ENCODE measurements at regions not wholly inside any gene's neighbourhood (a gene's known extent, or its start where the extent isn't known, plus 50 kb on each side); places are given as distances from the start of the nearest gene placed in this dataset.

GRCh38 chr4:125832161-125832560 is 517.4 kb downstream of the FAT4 start:
- Histone ChIP-seq H3K9me3 (no peaks in the 10 kb centered on the region), H3K27ac (no peak overlapping the region), H3K36me3 (no peaks in the 10 kb centered on the region), H3K27me3 (no peaks in the 10 kb centered on the region), H3K4me1 (no peaks in the 10 kb centered on the region), H3K4me3 (no peak overlapping the region)
- no peak for TF ChIP-seq POLR2AphosphoS5 (IDR thresholded peaks at IDR 0.05; ENCODE audit: insufficient read depth in 1 of 2, low read depth in 1 of 2)
- TF ChIP-seq POLR2A (IDR thresholded peaks at IDR 0.05), result no peak
- no peak for TF ChIP-seq CTCF (IDR thresholded peaks at IDR 0.05)
- intact Hi-C loops (cut with DNase I), result no loop called here
- DNase-seq (ENCODE audit: extremely low spot score in 2 of 2), result no peak

DNA sequence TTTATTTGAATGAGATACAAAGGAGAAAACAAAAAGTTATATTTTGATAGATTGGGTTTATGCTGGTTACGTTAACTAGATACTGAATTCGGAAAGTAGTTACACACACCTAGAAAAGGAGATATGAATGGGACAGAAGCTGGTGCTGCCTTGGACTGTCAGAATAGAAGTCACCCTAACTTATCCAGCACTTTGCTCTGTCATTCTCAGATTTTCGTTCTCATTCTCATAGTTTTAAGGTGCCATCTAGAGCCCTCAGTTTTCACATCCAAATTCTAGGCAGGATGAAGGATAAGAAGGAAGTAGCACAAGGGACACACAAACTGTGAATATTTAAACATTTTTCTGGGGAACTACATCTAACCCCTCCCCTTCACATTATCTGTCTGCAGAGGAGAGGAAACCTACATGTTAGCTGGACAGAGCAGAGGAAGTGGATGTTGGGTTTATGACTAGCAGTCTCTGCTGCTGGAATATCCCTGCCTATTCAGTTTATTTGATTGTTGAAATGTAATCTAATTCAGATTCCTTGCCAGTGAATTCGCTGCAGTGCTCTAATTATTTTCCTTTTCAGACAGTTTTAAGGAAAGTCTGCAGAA is 521.9 kb downstream of the FAT4 start:
- intact Hi-C loops (cut with DNase I), result no loop called here
- H3K4me3 ChIP-seq, result no peak overlapping the region
- H3K27ac ChIP-seq, result no peak overlapping the region
- no peaks in the 10 kb centered on the region for H3K27me3 ChIP-seq
- TF ChIP-seq CTCF (IDR thresholded peaks at IDR 0.05), result no peak
- no peak for TF ChIP-seq POLR2AphosphoS5 (IDR thresholded peaks at IDR 0.05; ENCODE audit: insufficient read depth in 1 of 2, low read depth in 1 of 2)
- TF ChIP-seq POLR2A (IDR thresholded peaks at IDR 0.05), result no peak
- H3K4me1 ChIP-seq, result no peaks in the 10 kb centered on the region
- DNase-seq (ENCODE audit: extremely low spot score in 2 of 2), result no peak
- no peaks in the 10 kb centered on the region for H3K36me3 ChIP-seq
- no peaks in the 10 kb centered on the region for H3K9me3 ChIP-seq

- no peaks in the 10 kb centered on the region for H3K4me1 ChIP-seq
- no peaks in the 10 kb centered on the region for H3K27me3 ChIP-seq
- no peaks in the 10 kb centered on the region for H3K36me3 ChIP-seq
- no peak for DNase-seq (ENCODE audit: extremely low spot score in 2 of 2)
- intact Hi-C loops (cut with DNase I), result no loop called here
- no peak overlapping the region for H3K27ac ChIP-seq
- TF ChIP-seq POLR2A (IDR thresholded peaks at IDR 0.05) (no peak), CTCF (IDR thresholded peaks at IDR 0.05) (no peak), POLR2AphosphoS5 (IDR thresholded peaks at IDR 0.05; ENCODE audit: insufficient read depth in 1 of 2, low read depth in 1 of 2) (no peak)
- H3K9me3 ChIP-seq, result no peaks in the 10 kb centered on the region
- H3K4me3 ChIP-seq, result no peak overlapping the region
Measured at GRCh38 chr4:125837493-125838201, 522.9 kb downstream of the FAT4 start.

DNA sequence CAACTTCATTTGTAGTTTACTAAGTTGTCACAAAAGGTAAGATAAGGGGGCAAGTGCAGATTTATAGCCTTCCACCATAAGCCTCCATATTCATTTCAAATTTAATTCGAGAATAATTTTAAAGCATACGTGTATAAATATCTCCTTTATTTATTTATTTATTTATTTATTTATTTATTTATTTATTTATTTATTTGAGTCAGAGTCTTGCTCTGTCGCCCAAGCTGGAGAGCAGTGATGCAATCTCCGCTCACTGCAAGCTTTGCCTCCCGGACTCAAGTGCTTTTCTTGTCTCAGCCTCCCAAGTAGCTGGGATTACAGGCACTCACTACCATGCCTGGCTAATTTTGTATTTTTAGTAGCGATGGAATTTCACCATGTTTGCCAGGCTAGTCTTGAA is 523.4 kb downstream of the FAT4 start:
- no peaks in the 10 kb centered on the region for H3K4me1 ChIP-seq
- H3K27me3 ChIP-seq, result no peaks in the 10 kb centered on the region
- H3K9me3 ChIP-seq, result no peaks in the 10 kb centered on the region
- no peak for DNase-seq (ENCODE audit: extremely low spot score in 2 of 2)
- H3K4me3 ChIP-seq, result no peak overlapping the region
- H3K27ac ChIP-seq, result no peak overlapping the region
- TF ChIP-seq POLR2A (IDR thresholded peaks at IDR 0.05), result no peak
- TF ChIP-seq POLR2AphosphoS5 (IDR thresholded peaks at IDR 0.05; ENCODE audit: insufficient read depth in 1 of 2, low read depth in 1 of 2), result no peak
- TF ChIP-seq CTCF (IDR thresholded peaks at IDR 0.05), result no peak
- no peaks in the 10 kb centered on the region for H3K36me3 ChIP-seq
- intact Hi-C loops (cut with DNase I), result no loop called here

GRCh38 chr4:125838924-125839323 is 524.2 kb downstream of the FAT4 start:
- Histone ChIP-seq H3K27ac (no peak overlapping the region), H3K27me3 (no peaks in the 10 kb centered on the region), H3K36me3 (no peaks in the 10 kb centered on the region), H3K4me1 (no peaks in the 10 kb centered on the region), H3K4me3 (no peak overlapping the region), H3K9me3 (no peaks in the 10 kb centered on the region)
- TF ChIP-seq POLR2AphosphoS5 (IDR thresholded peaks at IDR 0.05; ENCODE audit: insufficient read depth in 1 of 2, low read depth in 1 of 2) (no peak), CTCF (IDR thresholded peaks at IDR 0.05) (no peak)
- DNase-seq (ENCODE audit: extremely low spot score in 2 of 2), result no peak
- intact Hi-C loops (cut with DNase I), result no loop called here
